WTC11 (cell line): ENCODE measurements at regions not wholly inside any gene's neighbourhood (a gene's known extent, or its start where the extent isn't known, plus 50 kb on each side); places are given as distances from the start of the nearest gene placed in this dataset.

Source experiments
- AR ChIP-seq: fragments of 250-450 bp; sonication (Bioruptor Pico); IDR thresholded peaks from 2 replicates; pipeline ENCODE4 v1.9.0; 2021; ENCODE audit warnings: mild to moderate bottlenecking
- EMX1 ChIP-seq: fragments of 250-450 bp; sonication (Bioruptor Pico); IDR thresholded peaks from 2 replicates; pipeline ENCODE4 v1.8.0; 2021; ENCODE audit warnings: mild to moderate bottlenecking
- FOXP4 ChIP-seq: sonication (generic); formaldehyde crosslinking; IDR thresholded peaks from 2 replicates; pipeline ENCODE4 v1.8.0; 2022; ENCODE audit warnings: mild to moderate bottlenecking, missing genetic modification reagents
- IRF2 ChIP-seq: sonication (generic); formaldehyde crosslinking; IDR thresholded peaks from 2 replicates; pipeline ENCODE4 v1.8.0; 2022; ENCODE audit warnings: low read depth, missing genetic modification reagents, borderline replicate concordance
- JAZF1 ChIP-seq: fragments of 250-450 bp; sonication (Bioruptor Pico); IDR thresholded peaks from 2 replicates; pipeline ENCODE4 v1.9.0; 2021; ENCODE audit warnings: moderate library complexity, mild to moderate bottlenecking, inconsistent platforms
- NFE2L1 ChIP-seq: sonication (generic); formaldehyde crosslinking; IDR thresholded peaks from 2 replicates; pipeline ENCODE4 v1.8.1; 2023; ENCODE audit warnings: missing genetic modification reagents
- RELA ChIP-seq: sonication (generic); formaldehyde crosslinking; IDR thresholded peaks from 2 replicates; pipeline ENCODE4 v1.8.1; 2022; ENCODE audit warnings: missing genetic modification reagents, mild to moderate bottlenecking, borderline replicate concordance
- SMAD4 ChIP-seq: sonication (generic); formaldehyde crosslinking; IDR thresholded peaks from 2 replicates; pipeline ENCODE4 v1.8.0; 2022; ENCODE audit warnings: mild to moderate bottlenecking, missing genetic modification reagents
- TCF7 ChIP-seq: sonication (generic); formaldehyde crosslinking; IDR thresholded peaks from 2 replicates; pipeline ENCODE4 v1.8.0; 2022; ENCODE audit warnings: mild to moderate bottlenecking, low read depth, missing genetic modification reagents, moderate library complexity
- TEAD4 ChIP-seq: sonication (generic); formaldehyde crosslinking; IDR thresholded peaks from 2 replicates; pipeline ENCODE4 v1.8.0; 2022; ENCODE audit warnings: mild to moderate bottlenecking, missing genetic modification reagents
- ZNF263 ChIP-seq: sonication (generic); formaldehyde crosslinking; IDR thresholded peaks from 2 replicates; pipeline ENCODE4 v1.8.1; 2022; ENCODE audit warnings: low read depth, mild to moderate bottlenecking, moderate library complexity, missing genetic modification reagents
- TF ChIP-seq, protein P1 (sequence below): fragments of 200-600 bp; IDR thresholded peaks from 2 replicates; pipeline ENCODE4 v1.8.0; 2022; ENCODE audit warnings: antibody characterized with exemption
- TF ChIP-seq, protein P2 (sequence below): sonication (generic); formaldehyde crosslinking; IDR thresholded peaks from 2 replicates; pipeline ENCODE4 v1.8.1; 2022; ENCODE audit warnings: low read depth, missing genetic modification reagents, borderline replicate concordance
- TF ChIP-seq, protein P3 (sequence below): sonication (generic); formaldehyde crosslinking; IDR thresholded peaks from 2 replicates; pipeline ENCODE4 v1.8.1; 2023; ENCODE audit warnings: mild to moderate bottlenecking, missing genetic modification reagents

DNA sequence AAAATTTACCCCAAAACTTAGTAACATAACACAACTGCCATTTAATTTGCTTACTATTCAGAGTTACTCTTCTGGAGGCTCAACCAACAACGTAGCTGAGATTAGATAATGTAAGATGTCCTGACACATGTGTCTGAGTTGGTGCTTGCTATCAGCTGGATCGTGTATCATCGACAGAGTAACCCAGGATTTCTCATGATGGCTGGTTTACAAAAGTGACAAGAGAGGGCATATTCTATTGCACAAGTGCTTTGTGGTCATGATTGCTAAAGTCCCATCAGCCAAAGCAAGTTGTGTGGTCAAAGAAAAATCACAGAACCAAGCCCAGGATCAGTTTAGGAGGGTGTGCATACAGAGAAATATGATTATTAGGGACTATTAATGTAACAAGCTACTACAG is 73.4 kb downstream of the CAPZA3 start:
- no peak for TF ChIP-seq ZNF263
- TF ChIP-seq, protein P1, sequence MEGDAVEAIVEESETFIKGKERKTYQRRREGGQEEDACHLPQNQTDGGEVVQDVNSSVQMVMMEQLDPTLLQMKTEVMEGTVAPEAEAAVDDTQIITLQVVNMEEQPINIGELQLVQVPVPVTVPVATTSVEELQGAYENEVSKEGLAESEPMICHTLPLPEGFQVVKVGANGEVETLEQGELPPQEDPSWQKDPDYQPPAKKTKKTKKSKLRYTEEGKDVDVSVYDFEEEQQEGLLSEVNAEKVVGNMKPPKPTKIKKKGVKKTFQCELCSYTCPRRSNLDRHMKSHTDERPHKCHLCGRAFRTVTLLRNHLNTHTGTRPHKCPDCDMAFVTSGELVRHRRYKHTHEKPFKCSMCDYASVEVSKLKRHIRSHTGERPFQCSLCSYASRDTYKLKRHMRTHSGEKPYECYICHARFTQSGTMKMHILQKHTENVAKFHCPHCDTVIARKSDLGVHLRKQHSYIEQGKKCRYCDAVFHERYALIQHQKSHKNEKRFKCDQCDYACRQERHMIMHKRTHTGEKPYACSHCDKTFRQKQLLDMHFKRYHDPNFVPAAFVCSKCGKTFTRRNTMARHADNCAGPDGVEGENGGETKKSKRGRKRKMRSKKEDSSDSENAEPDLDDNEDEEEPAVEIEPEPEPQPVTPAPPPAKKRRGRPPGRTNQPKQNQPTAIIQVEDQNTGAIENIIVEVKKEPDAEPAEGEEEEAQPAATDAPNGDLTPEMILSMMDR, result no peak
- no peak for TF ChIP-seq RELA (CRISPR knock-in tag)
- no peak for TF ChIP-seq TEAD4 (CRISPR knock-in tag)
- no peak for TF ChIP-seq EMX1 (CRISPR knock-in tag)
- TF ChIP-seq AR (CRISPR knock-in tag), result no peak
- TF ChIP-seq NFE2L1 (CRISPR knock-in tag), result no peak
- TF ChIP-seq, protein P2, sequence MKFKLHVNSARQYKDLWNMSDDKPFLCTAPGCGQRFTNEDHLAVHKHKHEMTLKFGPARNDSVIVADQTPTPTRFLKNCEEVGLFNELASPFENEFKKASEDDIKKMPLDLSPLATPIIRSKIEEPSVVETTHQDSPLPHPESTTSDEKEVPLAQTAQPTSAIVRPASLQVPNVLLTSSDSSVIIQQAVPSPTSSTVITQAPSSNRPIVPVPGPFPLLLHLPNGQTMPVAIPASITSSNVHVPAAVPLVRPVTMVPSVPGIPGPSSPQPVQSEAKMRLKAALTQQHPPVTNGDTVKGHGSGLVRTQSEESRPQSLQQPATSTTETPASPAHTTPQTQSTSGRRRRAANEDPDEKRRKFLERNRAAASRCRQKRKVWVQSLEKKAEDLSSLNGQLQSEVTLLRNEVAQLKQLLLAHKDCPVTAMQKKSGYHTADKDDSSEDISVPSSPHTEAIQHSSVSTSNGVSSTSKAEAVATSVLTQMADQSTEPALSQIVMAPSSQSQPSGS (CRISPR knock-in tag), result no peak
- TF ChIP-seq TCF7 (CRISPR knock-in tag), result no peak
- TF ChIP-seq JAZF1 (CRISPR knock-in tag), result no peak
- TF ChIP-seq FOXP4 (CRISPR knock-in tag), result no peak
- no peak for TF ChIP-seq SMAD4 (CRISPR knock-in tag)
- no peak for TF ChIP-seq IRF2 (CRISPR knock-in tag)
- TF ChIP-seq, protein P3, sequence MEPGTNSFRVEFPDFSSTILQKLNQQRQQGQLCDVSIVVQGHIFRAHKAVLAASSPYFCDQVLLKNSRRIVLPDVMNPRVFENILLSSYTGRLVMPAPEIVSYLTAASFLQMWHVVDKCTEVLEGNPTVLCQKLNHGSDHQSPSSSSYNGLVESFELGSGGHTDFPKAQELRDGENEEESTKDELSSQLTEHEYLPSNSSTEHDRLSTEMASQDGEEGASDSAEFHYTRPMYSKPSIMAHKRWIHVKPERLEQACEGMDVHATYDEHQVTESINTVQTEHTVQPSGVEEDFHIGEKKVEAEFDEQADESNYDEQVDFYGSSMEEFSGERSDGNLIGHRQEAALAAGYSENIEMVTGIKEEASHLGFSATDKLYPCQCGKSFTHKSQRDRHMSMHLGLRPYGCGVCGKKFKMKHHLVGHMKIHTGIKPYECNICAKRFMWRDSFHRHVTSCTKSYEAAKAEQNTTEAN (CRISPR knock-in tag), result no peak
